HG02623 (cell line): ENCODE measurements at regions not wholly inside any gene's neighbourhood (a gene's known extent, or its start where the extent isn't known, plus 50 kb on each side); places are given as distances from the start of the nearest gene placed in this dataset.

Experiments used
- ATAC-seq: cut with Tn5 transposase; IDR thresholded peaks from one replicate; pipeline ENCODE4 v1.9.1; 2021; ENCODE audit warnings: moderate library complexity; ENCODE audit not compliant: unreplicated experiment

- no peak for ATAC-seq
Measured at GRCh38 chr18:77501266-77501665, 251.6 kb downstream of the GALR1 start.

DNA sequence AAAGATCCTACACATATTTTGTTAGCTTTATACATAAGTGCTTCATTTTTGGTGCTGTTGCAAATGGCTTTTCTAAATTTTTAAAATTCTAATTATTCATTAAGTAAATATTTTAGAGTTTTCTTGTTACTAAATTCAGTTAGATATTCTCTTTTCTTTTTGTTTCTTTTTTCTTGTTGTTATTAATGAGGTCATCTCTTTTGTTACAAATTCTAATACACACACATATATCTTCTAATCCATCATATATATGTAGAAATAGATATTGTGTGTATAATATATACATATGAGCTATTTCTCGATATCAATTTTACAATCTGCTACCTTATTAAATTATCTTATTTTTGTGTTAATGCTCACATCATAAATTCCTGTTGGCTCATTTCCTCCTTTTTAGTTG, 255.9 kb downstream of the GALR1 start:
- ATAC-seq, result no peak

DNA sequence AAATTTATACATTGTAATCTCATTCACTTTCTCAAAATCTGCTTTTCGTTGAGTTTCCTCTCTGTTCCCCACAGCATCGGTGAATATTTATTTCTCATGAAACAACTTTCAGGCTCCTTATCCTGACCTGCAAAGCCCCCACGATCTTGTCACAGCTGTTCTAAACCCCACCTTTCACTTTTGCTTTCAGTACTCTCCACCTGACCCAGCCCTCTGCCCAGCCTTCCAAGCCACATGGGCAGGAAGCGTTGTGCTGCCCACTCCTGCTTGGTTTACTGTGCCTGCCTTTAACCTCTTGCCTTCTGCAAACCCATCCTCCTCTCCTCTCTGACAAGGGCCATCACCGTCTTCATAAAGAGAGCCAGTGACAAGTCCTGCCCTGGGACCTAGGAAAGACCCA, 262.5 kb downstream of the GALR1 start:
- no peak for ATAC-seq

DNA sequence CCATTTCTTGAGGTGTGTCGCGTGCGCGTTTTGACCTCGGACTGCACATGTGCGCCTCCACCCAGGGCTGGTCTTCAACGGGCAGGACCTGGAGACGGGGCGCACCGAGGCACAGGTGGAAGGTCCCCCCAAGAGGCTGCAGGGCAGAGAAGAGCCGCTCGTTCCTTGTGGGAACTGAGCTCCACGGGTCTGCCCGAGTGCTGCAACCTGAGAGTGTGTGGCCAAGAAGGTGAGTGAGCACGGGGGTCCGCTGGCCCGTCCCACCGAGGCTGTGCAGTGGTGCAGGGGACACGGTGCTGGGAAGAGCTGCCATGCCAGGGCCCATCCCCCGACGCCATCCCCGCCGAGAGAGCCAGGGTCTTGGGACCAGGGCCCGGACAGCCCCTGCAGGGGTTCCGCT, 268.3 kb downstream of the GALR1 start:
- no peak for ATAC-seq

- ATAC-seq, result no peak
Measured at GRCh38 chr18:77520767-77521166, 271.1 kb downstream of the GALR1 start.

GRCh38 chr18:77522051-77522675, 272.5 kb downstream of the GALR1 start:
- no peak for ATAC-seq

DNA sequence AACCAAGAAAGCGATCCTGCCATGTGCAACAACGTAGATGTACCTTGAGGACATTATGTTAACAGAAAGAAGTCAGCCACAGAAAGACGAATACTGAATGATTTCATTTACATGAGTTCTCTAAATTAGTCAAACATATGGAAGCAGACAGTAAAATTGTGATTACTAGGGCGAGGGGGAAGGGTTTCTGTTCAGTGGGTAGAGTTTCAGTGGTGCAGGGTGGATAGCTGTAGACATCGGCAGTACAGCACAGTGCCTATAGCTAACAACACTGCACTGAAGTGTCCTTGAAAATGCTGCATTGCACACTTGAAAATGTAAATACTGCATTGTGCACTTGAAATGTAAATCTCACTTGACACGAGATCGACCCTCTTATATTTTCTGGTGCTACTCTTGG, 275.3 kb downstream of the GALR1 start:
- ATAC-seq, result no peak

DNA sequence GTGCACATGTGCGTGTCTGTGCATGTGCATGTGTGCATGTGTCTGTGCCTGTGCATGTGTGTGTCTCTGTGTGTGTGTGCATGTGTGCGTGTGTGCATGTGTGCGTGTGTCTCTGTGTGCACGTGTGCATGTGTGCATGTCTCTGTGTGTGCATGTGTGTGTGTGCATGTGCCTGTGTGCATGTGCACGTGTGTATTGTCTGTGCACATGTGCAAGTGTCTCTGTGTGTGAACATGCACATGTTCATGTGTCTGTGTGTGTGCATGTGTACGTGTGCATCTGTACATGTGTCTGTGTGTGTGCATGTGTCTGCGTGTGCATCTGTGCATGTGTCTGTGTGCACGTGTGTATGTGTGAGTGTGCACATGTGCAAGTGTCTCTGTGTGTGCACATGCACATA, 277.3 kb downstream of the GALR1 start:
- no peak for ATAC-seq

- no peak for ATAC-seq
Measured at GRCh38 chr18:77528872-77529271, 279.2 kb downstream of the GALR1 start.

- no peak for ATAC-seq
Measured at GRCh38 chr18:77529492-77530176, 280.0 kb downstream of the GALR1 start.

DNA sequence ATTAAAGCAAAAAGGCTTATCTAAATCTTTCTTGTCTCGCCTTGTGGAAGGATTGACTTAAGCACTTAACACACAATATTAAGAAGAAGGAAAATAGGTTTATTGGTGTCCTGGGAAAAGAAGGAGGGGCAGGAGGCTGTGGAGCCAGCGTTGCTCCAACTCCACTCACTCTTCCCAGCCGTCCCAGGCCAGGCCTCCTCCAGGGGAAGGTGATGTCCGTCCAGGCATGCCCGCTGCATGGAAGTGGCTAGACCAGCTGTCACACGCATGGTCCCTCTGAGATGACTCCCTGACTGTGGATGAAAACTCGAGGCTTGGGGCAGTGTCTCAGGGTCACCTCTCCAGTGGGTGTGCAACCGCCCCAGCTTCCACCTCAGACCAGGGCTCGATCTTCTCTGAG, 281.1 kb downstream of the GALR1 start:
- ATAC-seq, result no peak

- no peak for ATAC-seq
Measured at GRCh38 chr18:77539860-77540259, 290.2 kb downstream of the GALR1 start.

DNA sequence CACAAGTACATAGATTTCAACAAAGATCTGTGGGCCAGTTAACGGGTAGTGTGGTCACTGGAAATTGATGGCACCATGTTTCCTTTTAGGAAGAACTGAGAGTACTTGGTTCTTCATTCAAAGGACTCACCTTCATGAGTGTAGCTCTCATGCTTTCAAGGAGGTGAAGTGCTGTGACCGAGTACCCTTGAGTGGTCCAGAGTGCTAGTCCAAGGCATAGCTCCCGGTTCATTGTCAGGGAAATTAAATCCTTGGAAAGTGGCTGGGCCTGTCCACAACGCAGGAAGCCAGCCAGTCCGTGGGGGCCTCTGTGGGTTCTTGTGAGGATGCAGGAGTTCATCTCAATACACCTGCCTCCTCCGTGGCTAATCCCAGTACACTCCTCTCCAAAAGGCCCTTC, 295.1 kb downstream of the GALR1 start:
- ATAC-seq, result no peak

DNA sequence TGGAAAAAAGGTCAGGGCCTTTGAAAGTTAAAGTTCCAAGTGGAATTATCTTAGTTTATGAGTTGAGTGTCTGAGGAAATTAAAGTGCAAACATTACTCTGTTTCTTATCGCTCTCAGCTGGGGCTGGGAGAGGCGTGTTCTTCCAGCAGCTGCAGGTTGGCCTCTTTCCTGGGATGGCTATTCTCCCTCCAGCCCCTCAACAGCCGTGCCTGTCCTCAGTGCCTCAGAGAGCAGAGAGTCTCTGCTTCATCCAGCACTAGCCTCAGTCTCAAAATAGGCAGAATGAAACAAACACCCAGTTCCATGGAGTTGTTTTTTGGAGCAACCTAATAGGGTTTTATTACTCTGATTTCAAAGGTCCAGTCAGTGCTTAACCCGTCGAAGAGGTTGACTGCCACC, 298.1 kb downstream of the GALR1 start:
- ATAC-seq, result no peak

DNA sequence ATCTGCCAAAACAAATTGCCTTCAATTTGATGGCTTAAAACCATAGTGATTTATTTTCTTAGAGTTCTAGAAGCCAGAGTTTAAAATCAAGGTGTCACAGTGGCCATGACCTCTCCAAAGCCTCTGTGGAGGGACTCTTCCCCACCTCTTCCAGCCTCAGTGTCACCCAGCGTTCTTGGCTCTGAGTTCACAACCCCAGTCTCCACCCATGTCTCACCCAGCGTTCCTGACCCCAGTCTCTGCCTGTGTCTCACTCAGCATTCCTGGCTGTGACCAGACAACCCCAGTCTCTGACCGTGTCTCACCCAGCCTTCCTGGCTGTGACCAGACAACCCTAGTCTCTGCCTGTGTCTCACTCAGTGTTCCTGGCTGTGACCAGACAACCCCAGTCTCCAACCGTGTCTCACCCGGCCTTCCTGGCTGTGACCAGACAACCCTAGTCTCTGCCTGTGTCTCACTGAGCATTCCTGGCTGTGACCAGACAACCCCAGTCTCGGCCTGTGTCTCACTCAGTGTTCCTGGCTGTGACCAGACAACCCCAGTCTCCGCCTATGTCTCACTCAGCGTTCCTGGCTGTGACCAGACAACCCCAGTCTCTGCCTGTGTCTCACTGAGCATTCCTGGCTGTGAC, 299.3 kb downstream of the GALR1 start:
- ATAC-seq, result no peak

GRCh38 chr18:77550625-77551024, 301.0 kb downstream of the GALR1 start:
- ATAC-seq, result no peak

GRCh38 chr18:77551055-77551454, 301.4 kb downstream of the GALR1 start:
- ATAC-seq, result no peak

GRCh38 chr18:77552945-77553344, 303.3 kb downstream of the GALR1 start:
- ATAC-seq, result no peak

GRCh38 chr18:77554061-77554460, 304.4 kb downstream of the GALR1 start:
- ATAC-seq, result no peak

- ATAC-seq, result no peak
Measured at GRCh38 chr18:77557046-77557587, 307.5 kb downstream of the GALR1 start.

- ATAC-seq, result no peak
Measured at GRCh38 chr18:77559274-77559910, 309.7 kb downstream of the GALR1 start.
